B cell (primary cell): ENCODE measurements at regions not wholly inside any gene's neighbourhood (a gene's known extent, or its start where the extent isn't known, plus 50 kb on each side); places are given as distances from the start of the nearest gene placed in this dataset.

ENCODE experiments used
- ATAC-seq: fragments of 200-7000 bp; cut with Tn5 transposase; one replicate; pipeline ENCODE4 v1.10.0; 2021; ENCODE audit warnings: low read depth, mild to moderate bottlenecking, moderate number of reproducible peaks, moderate library complexity
- CTCF ChIA-PET: fragments of 350-600 bp; sonication (Branson Sonifier 250); formaldehyde crosslinking; loops from one replicate; lab custom pipeline; 2021; ENCODE audit warnings: antibody characterized with exemption, inconsistent platforms; lab: Charles Lee
- POLR2A ChIA-PET: fragments of 350-600 bp; sonication (Branson Sonifier 250); formaldehyde crosslinking; loops from one replicate; lab custom pipeline; 2021; ENCODE audit warnings: antibody characterized with exemption; lab: Charles Lee
- DNase-seq: peaks from one replicate; pipeline ENCODE4 v3.0.0; 2013
- H2AFZ ChIP-seq: 2 replicates; pipeline ENCODE4 v1.6.1; 2012; ENCODE audit warnings: mild to moderate bottlenecking, low read depth, low read length; ENCODE audit not compliant: insufficient read depth, poor library complexity, severe bottlenecking
- H3K27ac ChIP-seq, 2 donors: 1 replicate in 1 of 2; 2 replicates in 1 of 2; pipeline ENCODE4 v1.5.1; 2012 to 2013; ENCODE audit warnings: low read length in 2 of 2, mild to moderate bottlenecking in 2 of 2, moderate library complexity in 1 of 2
- H3K27me3 ChIP-seq, 4 experiments: fragments of 200-600 bp in 1 of 4; sonication (generic) in 1 of 4; replicated peaks in 1 of 4; 1 replicate in 2 of 4; 2 replicates in 2 of 4; pipeline versions ENCODE4 v1.6.1 to v1.7.0; 2013 to 2016; ENCODE audit warnings: low read length in 3 of 4, mild to moderate bottlenecking in 2 of 4, mixed read lengths in 1 of 4, moderate library complexity in 1 of 4; ENCODE audit not compliant: insufficient read depth in 4 of 4, control insufficient read depth in 3 of 4; ENCODE audit errors: control extremely low read depth in 1 of 4
- H3K36me3 ChIP-seq, 2 experiments: replicated peaks in 1 of 2; 1 replicate in 1 of 2; 2 replicates in 1 of 2; pipeline versions ENCODE4 v1.6.1 to v1.7.1; 2013; ENCODE audit warnings: low read length in 1 of 2; ENCODE audit not compliant: insufficient read depth in 2 of 2, control insufficient read depth in 1 of 2; ENCODE audit errors: control extremely low read depth in 1 of 2, extremely low read depth in 1 of 2
- H3K4me1 ChIP-seq, 2 donors: fragments of 200-600 bp in 1 of 2; sonication (generic) in 1 of 2; 1 replicate in 1 of 2; 2 replicates in 1 of 2; pipeline versions ENCODE4 v1.5.1 to v1.6.1; 2013 to 2017; ENCODE audit warnings: low read length in 2 of 2; ENCODE audit not compliant: control insufficient read depth in 2 of 2, insufficient read depth in 2 of 2
- H3K4me2 ChIP-seq: replicated peaks from 2 replicates; pipeline ENCODE3; 2012; ENCODE audit warnings: mild to moderate bottlenecking, low read depth, low read length; ENCODE audit not compliant: poor library complexity, severe bottlenecking
- H3K4me3 ChIP-seq, 5 experiments: fragments of 200-600 bp in 1 of 5; sonication (generic) in 1 of 5; 1 replicate in 3 of 5; 2 replicates in 2 of 5; pipeline versions ENCODE4 v1.5.1 to v1.7.0; 2011 to 2016; ENCODE audit warnings: low read length in 4 of 5, mild to moderate bottlenecking in 4 of 5, low read depth in 2 of 5, control low read depth in 1 of 5, moderate library complexity in 1 of 5; ENCODE audit not compliant: insufficient read depth in 1 of 5; ENCODE audit errors: control extremely low read depth in 1 of 5, extremely low read depth in 1 of 5
- H3K79me2 ChIP-seq: fragments of 200-600 bp; sonication (generic); one replicate; pipeline ENCODE4 v1.6.0; 2016; ENCODE audit warnings: low read length; ENCODE audit not compliant: control insufficient read depth, insufficient read depth
- H3K9ac ChIP-seq: fragments of 200-600 bp; sonication (generic); 2 replicates; pipeline ENCODE4 v1.6.1; 2017; ENCODE audit warnings: mild to moderate bottlenecking, low read length, moderate library complexity
- H3K9me3 ChIP-seq, 3 donors: one replicate each; pipeline versions ENCODE4 v1.6.1 to v1.7.1; 2013; ENCODE audit warnings: low read length in 2 of 3; ENCODE audit not compliant: control insufficient read depth in 2 of 3, insufficient read depth in 1 of 3; ENCODE audit errors: control extremely low read depth in 1 of 3
- H4K20me1 ChIP-seq: 2 replicates; pipeline ENCODE4 v1.6.0; 2012; ENCODE audit warnings: mild to moderate bottlenecking, low read length; ENCODE audit not compliant: insufficient read depth, control insufficient read depth, poor library complexity, severe bottlenecking
- H3K27ac Mint-ChIP-seq: one replicate; pipeline ENCODE4 v1.8.0; 2021; ENCODE audit warnings: mixed read lengths
- H3K27me3 Mint-ChIP-seq: one replicate; pipeline ENCODE4 v1.8.0; 2021; ENCODE audit warnings: mixed read lengths
- H3K4me1 Mint-ChIP-seq: one replicate; pipeline ENCODE4 v1.8.0; 2021; ENCODE audit warnings: mixed read lengths
- H3K4me3 Mint-ChIP-seq: one replicate; pipeline ENCODE4 v1.8.0; 2021; ENCODE audit warnings: mixed read lengths
- H3K9me3 Mint-ChIP-seq: one replicate; pipeline ENCODE4 v1.8.0; 2022; ENCODE audit warnings: mixed read lengths; ENCODE audit not compliant: insufficient read depth
- CTCF ChIP-seq: fragments of 200-600 bp; IDR thresholded peaks from one replicate; pipeline ENCODE4 v1.8.0; 2022; ENCODE audit warnings: antibody characterized with exemption, mild to moderate bottlenecking
- EZH2 ChIP-seq: IDR thresholded peaks from 2 replicates; pipeline ENCODE4 v1.6.1; 2012; ENCODE audit warnings: borderline replicate concordance, low read depth, mild to moderate bottlenecking, moderate library complexity, low read length; ENCODE audit not compliant: insufficient read depth, poor library complexity, severe bottlenecking
- WGBS: methylation state at CpG from one replicate; pipeline ENCODE4 v1.1.5; 2013; ENCODE audit warnings: missing lambda C conversion rate; ENCODE audit not compliant: insufficient coverage; 5-methylcytosine and 5-hydroxymethylcytosine counted together
- intact Hi-C: fragments of 100-400 bp; cut with micrococcal nuclease; formaldehyde crosslinking; loops from one replicate; pipeline ENCODE4 v1.10.0; 2022

GRCh38 chr6:13874191-13874549, 50.6 kb upstream of the RNF182 start:
- peaks cover 2% of the 10 kb centered on the region for H3K9me3 Mint-ChIP-seq
- no peaks in the 10 kb centered on the region for H3K36me3 ChIP-seq
- intact Hi-C loops: loop anchor here (5.0 kb wide), 1 partner anchor 77 kb away; no protein-coding TSS in a partner anchor
- H3K27ac ChIP-seq: no peak overlapping the region
- H3K4me3 ChIP-seq: peak overlapping the region; percentile 23 to 66 (median 55)
- H3K4me2 ChIP-seq: peak overlapping the region; percentile 85
- ChIA-PET POLR2A (interaction anchor here (0.6 kb wide), 1 partner anchor 210 kb away, joined by 3 read pairs; no protein-coding TSS in a partner anchor), CTCF (interaction anchor here (0.6 to 2.1 kb wide), 22 partner anchors 11 to 1747 kb away, joined by 3 to 21 read pairs (median 4); partner anchors contain the start of genes RANBP9 and SIRT5)
- H3K27ac Mint-ChIP-seq: peak overlapping the region; percentile 15
- H3K4me1 ChIP-seq: peaks cover 15 to 20% of the 10 kb centered on the region in 2 donors
- peak overlapping the region; percentile 85 for H2AFZ ChIP-seq
- DNase-seq: no peak
- no peaks in the 10 kb centered on the region for H3K27me3 Mint-ChIP-seq
- H3K4me3 Mint-ChIP-seq: peak overlapping the region; percentile 89
- peaks cover 0 to 4% (median 0%) of the 10 kb centered on the region in 4 experiments for H3K27me3 ChIP-seq
- H3K9ac ChIP-seq: peak overlapping the region; percentile 67
- peaks cover 0 to 9% (median 0%) of the 10 kb centered on the region in 3 donors for H3K9me3 ChIP-seq
- H4K20me1 ChIP-seq: no peaks in the 10 kb centered on the region
- no peak for ATAC-seq
- no peaks in the 10 kb centered on the region for H3K79me2 ChIP-seq
- H3K4me1 Mint-ChIP-seq: peaks cover 19% of the 10 kb centered on the region
- WGBS: 95% methylated on average over 7 of the region's 8 CpGs
- TF ChIP-seq CTCF: no peak
- no peak for TF ChIP-seq EZH2
